CD4-positive, CD25-positive, alpha-beta regulatory T cell (primary cell): ENCODE measurements at regions not wholly inside any gene's neighbourhood (a gene's known extent, or its start where the extent isn't known, plus 50 kb on each side); places are given as distances from the start of the nearest gene placed in this dataset.

ENCODE experiments used
- ATAC-seq, 2 donors: fragments of 150-1000 bp; cut with Tn5 transposase; one replicate each; pipeline ENCODE4 v1.10.0; 2021; ENCODE audit warnings: low read depth in 2 of 2, moderate number of reproducible peaks in 2 of 2, moderate library complexity in 1 of 2
- DNase-seq, 3 donors: peaks; one replicate each; pipeline versions ENCODE4 v3.0.0 to v3.0.0-alpha.2; 2012 to 2022; ENCODE audit warnings: mixed read lengths in 1 of 3
- H3K27ac ChIP-seq: one replicate; pipeline ENCODE4 v1.7.0; 2013; ENCODE audit warnings: mild to moderate bottlenecking, low read length; ENCODE audit not compliant: insufficient read depth, poor library complexity, severe bottlenecking
- H3K27me3 ChIP-seq: one replicate; pipeline ENCODE4 v1.7.0; 2013; ENCODE audit warnings: low read length; ENCODE audit not compliant: control insufficient read depth, insufficient read depth
- H3K36me3 ChIP-seq: one replicate; pipeline ENCODE4 v1.7.0; 2013; ENCODE audit warnings: mild to moderate bottlenecking, low read length, moderate library complexity; ENCODE audit not compliant: control insufficient read depth, insufficient read depth
- H3K4me1 ChIP-seq: 2 replicates; pipeline ENCODE4 v1.7.0; 2013; ENCODE audit warnings: mild to moderate bottlenecking, low read length; ENCODE audit not compliant: insufficient read depth, control insufficient read depth, poor library complexity, severe bottlenecking
- H3K4me3 ChIP-seq: one replicate; pipeline ENCODE4 v1.7.0; 2013; ENCODE audit warnings: low read depth, mild to moderate bottlenecking, low read length, moderate library complexity
- H3K9me3 ChIP-seq, 2 experiments: 1 replicate in 1 of 2; 2 replicates in 1 of 2; pipeline ENCODE4 v1.7.0; 2013; ENCODE audit warnings: low read length in 2 of 2, mild to moderate bottlenecking in 1 of 2, moderate library complexity in 1 of 2; ENCODE audit not compliant: control insufficient read depth in 2 of 2
- H3K27ac Mint-ChIP-seq, 3 donors: one replicate each; pipeline ENCODE4 v1.8.0; 2020 to 2022; ENCODE audit warnings: mild to moderate bottlenecking in 3 of 3, mixed read lengths in 3 of 3, moderate library complexity in 2 of 3
- H3K27me3 Mint-ChIP-seq: one replicate; pipeline ENCODE4 v1.8.0; 2022; ENCODE audit warnings: mild to moderate bottlenecking, mixed read lengths
- H3K36me3 Mint-ChIP-seq: one replicate; pipeline ENCODE4 v1.8.0; 2020; ENCODE audit warnings: mixed read lengths
- H3K4me1 Mint-ChIP-seq, 4 donors: one replicate each; pipeline ENCODE4 v1.8.0; 2020 to 2022; ENCODE audit warnings: mixed read lengths in 4 of 4, mild to moderate bottlenecking in 1 of 4
- H3K4me3 Mint-ChIP-seq, 4 donors: one replicate each; pipeline ENCODE4 v1.8.0; 2020 to 2022; ENCODE audit warnings: mild to moderate bottlenecking in 4 of 4, mixed read lengths in 4 of 4, moderate library complexity in 3 of 4
- H3K9me3 Mint-ChIP-seq, 7 donors: one replicate each; pipeline ENCODE4 v1.8.0; 2020 to 2022; ENCODE audit warnings: mixed read lengths in 7 of 7, mild to moderate bottlenecking in 3 of 7, moderate library complexity in 2 of 7

- H3K36me3 ChIP-seq: no peaks in the 10 kb centered on the region
- Mint-ChIP-seq H3K4me3 (no peak overlapping the region), H3K9me3 (peaks cover 0 to 3% (median 0%) of the 10 kb centered on the region in 7 donors), H3K27me3 (peaks cover 7% of the 10 kb centered on the region), H3K27ac (no peak overlapping the region), H3K4me1 (no peaks in the 10 kb centered on the region), H3K36me3 (no peaks in the 10 kb centered on the region)
- no peaks in the 10 kb centered on the region for H3K4me1 ChIP-seq
- ATAC-seq (no peak), DNase-seq (no peak)
- H3K27ac ChIP-seq: no peak overlapping the region
- no peaks in the 10 kb centered on the region for H3K9me3 ChIP-seq
- H3K4me3 ChIP-seq: no peak overlapping the region
- no peaks in the 10 kb centered on the region for H3K27me3 ChIP-seq
Observed at GRCh38 chr17:33387406-33387805, 94.3 kb upstream of the ASIC2 start.

GRCh38 chr17:33389504-33390135 lies 96.5 kb upstream of the ASIC2 start:
- Mint-ChIP-seq H3K4me3 (no peak overlapping the region), H3K36me3 (no peaks in the 10 kb centered on the region), H3K9me3 (peaks cover 0 to 5% (median 0%) of the 10 kb centered on the region in 7 donors), H3K27me3 (no peaks in the 10 kb centered on the region), H3K27ac (no peak overlapping the region), H3K4me1 (no peaks in the 10 kb centered on the region)
- no peak overlapping the region for H3K4me3 ChIP-seq
- no peaks in the 10 kb centered on the region for H3K36me3 ChIP-seq
- DNase-seq (no peak), ATAC-seq (no peak)
- H3K27me3 ChIP-seq: no peaks in the 10 kb centered on the region
- no peak overlapping the region for H3K27ac ChIP-seq
- no peaks in the 10 kb centered on the region for H3K4me1 ChIP-seq
- no peaks in the 10 kb centered on the region for H3K9me3 ChIP-seq

GRCh38 chr17:33390479-33391176 lies 97.5 kb upstream of the ASIC2 start:
- H3K36me3 Mint-ChIP-seq: no peaks in the 10 kb centered on the region
- Histone ChIP-seq H3K27ac (no peak overlapping the region), H3K4me1 (no peaks in the 10 kb centered on the region), H3K4me3 (no peak overlapping the region), H3K36me3 (no peaks in the 10 kb centered on the region), H3K9me3 (no peaks in the 10 kb centered on the region), H3K27me3 (no peaks in the 10 kb centered on the region)
- H3K9me3 Mint-ChIP-seq: peaks cover 0 to 5% (median 0%) of the 10 kb centered on the region in 7 donors
- ATAC-seq (no peak), DNase-seq (no peak)
- no peak overlapping the region for H3K4me3 Mint-ChIP-seq
- H3K27me3 Mint-ChIP-seq: no peaks in the 10 kb centered on the region
- no peaks in the 10 kb centered on the region for H3K4me1 Mint-ChIP-seq
- no peak overlapping the region for H3K27ac Mint-ChIP-seq

GRCh38 chr17:33396818-33397217 lies 103.7 kb upstream of the ASIC2 start:
- no peak overlapping the region for H3K27ac ChIP-seq
- no peaks in the 10 kb centered on the region for H3K4me1 ChIP-seq
- Mint-ChIP-seq H3K9me3 (peaks cover 0 to 7% (median 0%) of the 10 kb centered on the region in 7 donors), H3K4me3 (no peak overlapping the region), H3K36me3 (no peaks in the 10 kb centered on the region), H3K27ac (no peak overlapping the region), H3K4me1 (no peaks in the 10 kb centered on the region), H3K27me3 (no peaks in the 10 kb centered on the region)
- no peaks in the 10 kb centered on the region for H3K36me3 ChIP-seq
- DNase-seq (no peak), ATAC-seq (no peak)
- no peaks in the 10 kb centered on the region for H3K9me3 ChIP-seq
- no peak overlapping the region for H3K4me3 ChIP-seq
- H3K27me3 ChIP-seq: no peaks in the 10 kb centered on the region

GRCh38 chr17:33398386-33398785 lies 105.3 kb upstream of the ASIC2 start:
- no peaks in the 10 kb centered on the region for H3K27me3 ChIP-seq
- no peak overlapping the region for H3K27ac ChIP-seq
- H3K27me3 Mint-ChIP-seq: no peaks in the 10 kb centered on the region
- no peaks in the 10 kb centered on the region for H3K4me1 Mint-ChIP-seq
- no peak overlapping the region for H3K4me3 ChIP-seq
- no peaks in the 10 kb centered on the region for H3K36me3 Mint-ChIP-seq
- ATAC-seq (no peak), DNase-seq (no peak)
- no peaks in the 10 kb centered on the region for H3K36me3 ChIP-seq
- H3K27ac Mint-ChIP-seq: no peak overlapping the region
- no peak overlapping the region for H3K4me3 Mint-ChIP-seq
- H3K9me3 ChIP-seq: no peaks in the 10 kb centered on the region
- no peaks in the 10 kb centered on the region for H3K4me1 ChIP-seq
- peaks cover 0 to 5% (median 0%) of the 10 kb centered on the region in 7 donors for H3K9me3 Mint-ChIP-seq

GRCh38 chr17:33401249-33401648 lies 108.2 kb upstream of the ASIC2 start:
- Mint-ChIP-seq H3K36me3 (no peaks in the 10 kb centered on the region), H3K4me3 (no peak overlapping the region), H3K9me3 (peaks cover 0 to 3% (median 0%) of the 10 kb centered on the region in 7 donors), H3K4me1 (no peaks in the 10 kb centered on the region), H3K27ac (no peak overlapping the region), H3K27me3 (no peaks in the 10 kb centered on the region)
- Histone ChIP-seq H3K27me3 (no peaks in the 10 kb centered on the region), H3K9me3 (no peaks in the 10 kb centered on the region), H3K36me3 (no peaks in the 10 kb centered on the region), H3K27ac (no peak overlapping the region), H3K4me3 (no peak overlapping the region), H3K4me1 (no peaks in the 10 kb centered on the region)
- ATAC-seq (no peak), DNase-seq (no peak)

GRCh38 chr17:33403194-33403593 lies 110.1 kb upstream of the ASIC2 start:
- no peak overlapping the region for H3K27ac ChIP-seq
- H3K27ac Mint-ChIP-seq: no peak overlapping the region
- no peaks in the 10 kb centered on the region for H3K27me3 ChIP-seq
- peaks cover 0 to 3% (median 0%) of the 10 kb centered on the region in 7 donors for H3K9me3 Mint-ChIP-seq
- H3K9me3 ChIP-seq: no peaks in the 10 kb centered on the region
- H3K27me3 Mint-ChIP-seq: no peaks in the 10 kb centered on the region
- no peaks in the 10 kb centered on the region for H3K36me3 ChIP-seq
- H3K4me1 ChIP-seq: no peaks in the 10 kb centered on the region
- H3K4me1 Mint-ChIP-seq: no peaks in the 10 kb centered on the region
- H3K36me3 Mint-ChIP-seq: no peaks in the 10 kb centered on the region
- no peak for DNase-seq
- H3K4me3 ChIP-seq: no peak overlapping the region
- ATAC-seq: no peak
- H3K4me3 Mint-ChIP-seq: no peak overlapping the region
